GM12872 (cell line): ENCODE measurements at regions not wholly inside any gene's neighbourhood (a gene's known extent, or its start where the extent isn't known, plus 50 kb on each side); places are given as distances from the start of the nearest gene placed in this dataset.

Experiments
- CTCF ChIP-seq: IDR thresholded peaks from 3 replicates; pipeline ENCODE4 v1.5.1; 2011; ENCODE audit warnings: low read depth, mild to moderate bottlenecking, low read length, moderate library complexity; ENCODE audit not compliant: insufficient read depth

- TF ChIP-seq CTCF, result no peak
These were observed 517.4 kb upstream of the ARRDC4 start for GRCh38 chr15:97443101-97443500.

GRCh38 chr15:97446138-97446537 lies 514.4 kb upstream of the ARRDC4 start:
- no peak for TF ChIP-seq CTCF

- TF ChIP-seq CTCF, result no peak
These were observed 503.8 kb upstream of the ARRDC4 start for GRCh38 chr15:97456521-97457202.

GRCh38 chr15:97457203-97457847 lies 503.2 kb upstream of the ARRDC4 start:
- no peak for TF ChIP-seq CTCF

GRCh38 chr15:97459771-97460170 lies 500.7 kb upstream of the ARRDC4 start:
- no peak for TF ChIP-seq CTCF

- TF ChIP-seq CTCF, result no peak
These were observed 499.3 kb upstream of the ARRDC4 start for GRCh38 chr15:97461226-97461625.

GRCh38 chr15:97463696-97464095 lies 496.8 kb upstream of the ARRDC4 start:
- no peak for TF ChIP-seq CTCF
